Thyroid gland (tissue), 4 donors: ENCODE measurements at regions not wholly inside any gene's neighbourhood (a gene's known extent, or its start where the extent isn't known, plus 50 kb on each side); places are given as distances from the start of the nearest gene placed in this dataset.

ENCODE experiments used
- DNase-seq, 2 donors: peaks; one replicate each; pipeline ENCODE4 v3.0.0-alpha.2; 2019
- H3K27ac ChIP-seq, 3 donors: fragments of 200-600 bp; sonication (generic); 1 replicate in 2 of 3; 2 replicates in 1 of 3; pipeline ENCODE4 v1.5.1; 2016 to 2019; ENCODE audit warnings: mild to moderate bottlenecking in 1 of 3, moderate library complexity in 1 of 3
- H3K27me3 ChIP-seq: fragments of 200-600 bp; sonication (generic); one replicate; pipeline ENCODE4 v1.5.1; 2019
- H3K36me3 ChIP-seq, 2 donors: fragments of 200-600 bp; sonication (generic); one replicate each; pipeline ENCODE4 v1.5.1; 2016 to 2019
- H3K4me1 ChIP-seq, 2 donors: fragments of 200-600 bp; sonication (generic); one replicate each; pipeline ENCODE4 v1.5.1; 2017 to 2019
- H3K4me3 ChIP-seq, 3 donors: fragments of 200-600 bp; sonication (generic); replicated peaks in 1 of 3; 1 replicate in 2 of 3; 2 replicates in 1 of 3; pipeline ENCODE4 v1.5.1; 2016; ENCODE audit warnings: mild to moderate bottlenecking in 1 of 3
- H3K9me3 ChIP-seq: fragments of 200-600 bp; sonication (generic); one replicate; pipeline ENCODE4 v1.5.1; 2017
- CTCF ChIP-seq, 6 experiments: fragments of 200-600 bp in 3 of 6; fragments of 450-650 bp in 3 of 6; sonication (generic) in 3 of 6; IDR thresholded peaks; one replicate each; pipeline ENCODE4 v1.5.1; 2016 to 2019; ENCODE audit warnings: antibody characterized with exemption in 6 of 6, mild to moderate bottlenecking in 2 of 6, inconsistent platforms in 1 of 6, moderate library complexity in 1 of 6
- POLR2A ChIP-seq, 2 donors: fragments of 450-650 bp; IDR thresholded peaks; one replicate each; pipeline ENCODE4 v1.6.1; 2017; ENCODE audit warnings: antibody characterized with exemption in 2 of 2, mild to moderate bottlenecking in 2 of 2, moderate library complexity in 1 of 2
- WGBS, 2 donors: methylation state at CpG; one replicate each; pipeline ENCODE4 v1.1.5; 2017; 5-methylcytosine and 5-hydroxymethylcytosine counted together
- intact Hi-C: fragments of 100-400 bp; cut with DNase I; formaldehyde crosslinking; loops from one replicate; pipeline ENCODE4 v1.15.1; 2023

GRCh38 chr16:80274576-80275191 is 266.1 kb upstream of the DYNLRB2 start:
- Histone ChIP-seq H3K27ac (no peak overlapping the region), H3K4me1 (no peaks in the 10 kb centered on the region), H3K27me3 (no peaks in the 10 kb centered on the region), H3K4me3 (no peak overlapping the region), H3K36me3 (no peaks in the 10 kb centered on the region), H3K9me3 (no peaks in the 10 kb centered on the region)
- no peak for TF ChIP-seq CTCF (IDR thresholded peaks at IDR 0.05)
- TF ChIP-seq POLR2A (IDR thresholded peaks at IDR 0.05), result no peak
- no peak for DNase-seq
- WGBS, 2 donors, result 87 to 89% methylated on average over 4 of the region's 4 CpGs
- intact Hi-C loops, result no loop called here

GRCh38 chr16:80273635-80274538 is 266.9 kb upstream of the DYNLRB2 start:
- no peak for DNase-seq
- Histone ChIP-seq H3K36me3 (no peaks in the 10 kb centered on the region), H3K27me3 (no peaks in the 10 kb centered on the region), H3K9me3 (no peaks in the 10 kb centered on the region), H3K27ac (no peak overlapping the region), H3K4me3 (no peak overlapping the region), H3K4me1 (no peaks in the 10 kb centered on the region)
- intact Hi-C loops, result no loop called here
- 87 to 91% methylated on average over 4 of the region's 4 CpGs for WGBS, 2 donors
- no peak for TF ChIP-seq CTCF (IDR thresholded peaks at IDR 0.05)
- no peak for TF ChIP-seq POLR2A (IDR thresholded peaks at IDR 0.05)

- TF ChIP-seq POLR2A (IDR thresholded peaks at IDR 0.05), result no peak
- no peak for TF ChIP-seq CTCF (IDR thresholded peaks at IDR 0.05)
- DNase-seq, result no peak
- H3K9me3 ChIP-seq, result no peaks in the 10 kb centered on the region
- no peak overlapping the region for H3K27ac ChIP-seq
- WGBS, 2 donors, result 78 to 83% methylated on average over 2 of the region's 2 CpGs
- intact Hi-C loops, result no loop called here
- no peaks in the 10 kb centered on the region for H3K4me1 ChIP-seq
- no peaks in the 10 kb centered on the region for H3K27me3 ChIP-seq
- no peaks in the 10 kb centered on the region for H3K36me3 ChIP-seq
- H3K4me3 ChIP-seq, result no peak overlapping the region
These were observed 275.0 kb upstream of the DYNLRB2 start for GRCh38 chr16:80265624-80266306.

GRCh38 chr16:80263848-80264694 is 276.7 kb upstream of the DYNLRB2 start:
- intact Hi-C loops, result no loop called here
- TF ChIP-seq POLR2A (IDR thresholded peaks at IDR 0.05), result no peak
- TF ChIP-seq CTCF (IDR thresholded peaks at IDR 0.05), result no peak
- Histone ChIP-seq H3K36me3 (no peaks in the 10 kb centered on the region), H3K4me1 (no peaks in the 10 kb centered on the region), H3K4me3 (no peak overlapping the region), H3K9me3 (no peaks in the 10 kb centered on the region), H3K27me3 (no peaks in the 10 kb centered on the region), H3K27ac (no peak overlapping the region)
- 89% methylated on average over 6 of the region's 6 CpGs for WGBS, 2 donors
- no peak for DNase-seq
